ENCODE measurements at regions not wholly inside any gene's neighbourhood (a gene's known extent, or its start where the extent isn't known, plus 50 kb on each side); places are given as distances from the start of the nearest gene placed in this dataset.
A peak's percentile ranks its signal among the peaks of the same experiment; 100 is the strongest.

DNA sequence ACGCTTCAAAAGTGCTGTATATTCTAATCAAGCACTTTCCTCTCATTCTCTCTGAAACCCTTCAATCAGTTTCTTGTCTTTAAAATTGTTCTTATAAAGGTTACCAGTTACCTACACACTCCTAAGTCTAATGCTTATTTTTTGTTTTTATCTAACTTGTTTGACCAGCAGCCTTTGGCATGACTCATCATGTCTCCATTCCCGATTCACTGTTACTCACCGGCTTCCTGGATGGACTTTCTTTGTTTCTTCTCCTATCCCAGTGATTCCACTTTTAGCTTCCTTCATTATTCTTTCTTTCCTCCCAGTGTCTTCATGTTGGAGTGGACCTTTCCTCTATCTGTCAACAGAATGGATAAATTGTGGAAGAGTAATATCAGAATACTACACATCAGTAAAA is 368.6 kb upstream of the CCDC196 start:
- TF ChIP-seq CTCF (IDR thresholded peaks at IDR 0.05; ENCODE audit: borderline replicate concordance, insufficient read depth, low read depth, low read length) = no peak
- H3K4me3 ChIP-seq (ENCODE audit: low read depth, low read length) = no peak overlapping the region

DNA sequence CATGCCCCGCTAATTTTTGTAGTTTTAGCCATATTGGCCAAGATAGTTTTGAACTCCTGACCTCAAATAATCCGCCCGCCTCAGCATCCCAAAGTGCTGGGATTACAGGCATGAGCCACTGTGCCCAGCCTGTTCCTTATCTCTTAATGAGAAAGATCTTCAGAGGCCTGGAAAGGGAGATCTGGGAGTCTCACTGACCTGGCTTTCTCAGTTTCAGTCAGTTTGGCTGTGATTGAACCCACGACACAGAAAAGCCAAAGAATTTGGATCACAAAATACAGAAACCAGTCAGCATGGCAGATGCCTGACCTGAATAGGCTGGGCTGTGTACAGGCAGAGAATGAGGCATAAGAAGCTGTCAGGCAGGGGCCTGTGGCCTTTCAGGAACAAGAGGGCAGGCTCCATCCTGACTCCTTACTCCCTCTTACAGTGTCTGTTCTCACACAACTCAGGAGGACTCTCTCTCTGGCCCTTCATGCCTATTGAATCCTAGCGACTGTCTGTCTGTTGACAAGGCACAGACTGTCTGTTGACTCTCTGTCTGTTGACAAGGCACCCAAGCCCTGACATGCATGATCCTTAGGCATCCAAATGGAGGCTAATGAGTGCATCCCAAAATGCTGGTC is 366.5 kb upstream of the CCDC196 start:
- no peak overlapping the region for H3K4me3 ChIP-seq (ENCODE audit: low read depth, low read length)
- no peak for TF ChIP-seq CTCF (IDR thresholded peaks at IDR 0.05; ENCODE audit: borderline replicate concordance, insufficient read depth, low read depth, low read length)

GRCh38 chr14:66120402-66120801 is 365.8 kb upstream of the CCDC196 start:
- no peak for TF ChIP-seq CTCF (IDR thresholded peaks at IDR 0.05; ENCODE audit: borderline replicate concordance, insufficient read depth, low read depth, low read length)
- no peak overlapping the region for H3K4me3 ChIP-seq (ENCODE audit: low read depth, low read length)

DNA sequence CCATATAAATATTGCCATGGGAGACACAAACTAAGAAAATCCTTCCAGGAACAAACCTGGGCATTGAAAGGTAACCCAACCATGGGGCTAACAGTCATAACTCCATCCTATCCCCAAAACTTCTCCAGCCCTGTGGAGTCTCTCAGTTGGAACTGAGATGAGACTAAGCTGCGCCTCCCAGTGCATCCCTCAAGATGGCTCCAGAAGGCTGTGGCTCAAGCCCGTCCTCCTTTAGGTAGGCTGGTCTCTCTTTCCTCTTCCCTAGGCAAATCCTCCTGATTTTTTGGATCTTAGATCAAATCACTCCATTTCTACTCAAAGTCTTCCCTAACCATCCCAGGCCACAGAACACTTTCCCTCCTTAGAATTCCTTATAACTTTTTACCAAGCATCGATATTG is 364.3 kb upstream of the CCDC196 start:
- 0 out of 2 replicates have a peak, but pooled peaks have one; percentile 6 for TF ChIP-seq CTCF (IDR thresholded peaks at IDR 0.05; ENCODE audit: borderline replicate concordance, insufficient read depth, low read depth, low read length)
- no peak overlapping the region for H3K4me3 ChIP-seq (ENCODE audit: low read depth, low read length)

- no peak for TF ChIP-seq CTCF (IDR thresholded peaks at IDR 0.05; ENCODE audit: borderline replicate concordance, insufficient read depth, low read depth, low read length)
- H3K4me3 ChIP-seq (ENCODE audit: low read depth, low read length) = no peak overlapping the region
These were observed 356.9 kb upstream of the CCDC196 start for GRCh38 chr14:66129224-66129623.

DNA sequence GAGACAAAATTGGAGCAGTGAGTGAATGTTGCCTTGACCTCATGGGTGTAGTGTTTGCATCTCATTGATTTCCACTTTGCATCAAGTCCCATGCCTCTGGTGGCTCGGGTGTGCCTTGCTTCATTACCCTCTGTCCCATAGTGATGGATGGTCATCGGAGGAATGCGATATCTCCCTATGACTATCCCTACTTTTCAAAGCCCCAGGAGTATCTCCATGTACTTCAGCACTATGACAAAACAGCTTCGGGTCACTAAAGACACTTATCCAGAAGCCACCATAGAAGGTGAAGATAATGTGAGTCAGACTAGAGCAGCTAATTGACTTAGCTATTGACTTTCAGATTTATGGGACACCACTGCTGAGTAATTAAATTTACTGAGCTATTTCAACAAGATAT is 355.1 kb upstream of the CCDC196 start:
- no peak overlapping the region for H3K4me3 ChIP-seq (ENCODE audit: low read depth, low read length)
- no peak for TF ChIP-seq CTCF (IDR thresholded peaks at IDR 0.05; ENCODE audit: borderline replicate concordance, insufficient read depth, low read depth, low read length)

DNA sequence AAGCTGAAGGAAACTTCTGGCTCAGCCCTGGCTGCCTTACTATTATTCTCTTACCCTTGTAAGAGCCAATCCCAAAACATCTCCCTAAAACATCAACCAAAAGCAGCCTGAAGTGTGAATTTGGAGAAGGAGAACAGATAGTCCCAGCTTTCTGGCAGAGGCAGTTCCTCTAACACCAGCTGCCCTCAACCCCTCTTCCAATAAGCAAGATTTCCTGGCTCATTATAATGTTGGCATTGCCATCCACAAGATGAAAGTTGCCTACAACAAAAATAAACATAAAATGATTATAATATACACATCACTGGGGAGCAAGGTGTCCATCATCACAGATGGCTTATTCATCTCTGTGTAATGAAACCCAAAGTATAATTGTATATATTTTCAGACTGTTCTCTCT is 352.5 kb upstream of the CCDC196 start:
- H3K4me3 ChIP-seq (ENCODE audit: low read depth, low read length) = no peak overlapping the region
- no peak for TF ChIP-seq CTCF (IDR thresholded peaks at IDR 0.05; ENCODE audit: borderline replicate concordance, insufficient read depth, low read depth, low read length)

Data from GM12875 (cell line).